Tibial artery (tissue), 4 donors: ENCODE measurements at regions not wholly inside any gene's neighbourhood (a gene's known extent, or its start where the extent isn't known, plus 50 kb on each side); places are given as distances from the start of the nearest gene placed in this dataset.

Experiments
- DNase-seq, 2 donors: peaks; one replicate each; pipeline ENCODE4 v3.0.0-alpha.2; 2019
- H3K27ac ChIP-seq, 2 donors: fragments of 200-600 bp; sonication (generic) in 1 of 2; 1 replicate in 1 of 2; 2 replicates in 1 of 2; pipeline ENCODE4 v1.5.1; 2018 to 2019; ENCODE audit warnings: mild to moderate bottlenecking in 1 of 2
- H3K27me3 ChIP-seq, 2 donors: fragments of 200-600 bp; sonication (generic) in 1 of 2; one replicate each; pipeline versions ENCODE4 v1.5.1 to v1.6.0; 2016 to 2019
- H3K36me3 ChIP-seq, 3 donors: fragments of 200-600 bp; sonication (generic) in 2 of 3; one replicate each; pipeline ENCODE4 v1.5.1; 2016 to 2019; ENCODE audit warnings: mild to moderate bottlenecking in 2 of 3
- H3K4me1 ChIP-seq, 4 donors: fragments of 200-600 bp; sonication (generic) in 2 of 4; 1 replicate in 3 of 4; 2 replicates in 1 of 4; pipeline ENCODE4 v1.5.1; 2016 to 2019
- H3K4me3 ChIP-seq, 2 donors: fragments of 200-600 bp; sonication (generic) in 1 of 2; 1 replicate in 1 of 2; 2 replicates in 1 of 2; pipeline ENCODE4 v1.5.1; 2018 to 2019; ENCODE audit warnings: mild to moderate bottlenecking in 2 of 2
- H3K9me3 ChIP-seq, 3 donors: fragments of 200-600 bp; sonication (generic) in 1 of 3; one replicate each; pipeline ENCODE4 v1.5.1; 2016 to 2019
- CTCF ChIP-seq, 2 experiments: fragments of 200-600 bp in 1 of 2; fragments of 450-650 bp in 1 of 2; IDR thresholded peaks; one replicate each; pipeline ENCODE4 v1.5.1; 2017 to 2019; ENCODE audit warnings: antibody characterized with exemption in 2 of 2, mild to moderate bottlenecking in 1 of 2, moderate library complexity in 1 of 2
- intact Hi-C: fragments of 100-400 bp; cut with DNase I; formaldehyde crosslinking; loops from one replicate; pipeline ENCODE4 v1.15.0; 2023; ENCODE audit warnings: low total_unique reads

- no peak for DNase-seq
- no peaks in the 10 kb centered on the region for H3K27me3 ChIP-seq
- no peaks in the 10 kb centered on the region for H3K36me3 ChIP-seq
- intact Hi-C loops = no loop called here
- TF ChIP-seq CTCF (IDR thresholded peaks at IDR 0.05) = no peak
- no peaks in the 10 kb centered on the region for H3K9me3 ChIP-seq
- H3K4me1 ChIP-seq = peaks cover 0 to 12% (median 7%) of the 10 kb centered on the region in 4 donors
- H3K27ac ChIP-seq = no peak overlapping the region
- no peak overlapping the region for H3K4me3 ChIP-seq
Observed at GRCh38 chr5:96072138-96072790, 110.6 kb upstream of the ELL2 start.

GRCh38 chr5:96070622-96071225 lies 109.1 kb upstream of the ELL2 start:
- DNase-seq = no peak
- H3K27me3 ChIP-seq = no peaks in the 10 kb centered on the region
- H3K27ac ChIP-seq = no peak overlapping the region
- no peaks in the 10 kb centered on the region for H3K36me3 ChIP-seq
- H3K4me1 ChIP-seq = peaks cover 0 to 21% (median 8%) of the 10 kb centered on the region in 4 donors
- no peak for TF ChIP-seq CTCF (IDR thresholded peaks at IDR 0.05)
- intact Hi-C loops = no loop called here
- H3K9me3 ChIP-seq = no peaks in the 10 kb centered on the region
- H3K4me3 ChIP-seq = no peak overlapping the region

- peaks cover 0 to 23% (median 9%) of the 10 kb centered on the region in 4 donors for H3K4me1 ChIP-seq
- no peak for TF ChIP-seq CTCF (IDR thresholded peaks at IDR 0.05)
- H3K27ac ChIP-seq = peak overlapping the region; percentile 3 to 47
- H3K4me3 ChIP-seq = no peak overlapping the region
- no peaks in the 10 kb centered on the region for H3K36me3 ChIP-seq
- no peaks in the 10 kb centered on the region for H3K9me3 ChIP-seq
- intact Hi-C loops = no loop called here
- no peak for DNase-seq
- no peaks in the 10 kb centered on the region for H3K27me3 ChIP-seq
Observed at GRCh38 chr5:96067894-96068614, 106.4 kb upstream of the ELL2 start.

GRCh38 chr5:96067251-96067650 lies 105.6 kb upstream of the ELL2 start:
- Histone ChIP-seq H3K4me3 (no peak overlapping the region), H3K27ac (peak overlapping the region in 1 of 2 donors; percentile 47), H3K9me3 (no peaks in the 10 kb centered on the region), H3K36me3 (no peaks in the 10 kb centered on the region), H3K4me1 (peaks cover 0 to 23% (median 9%) of the 10 kb centered on the region in 4 donors), H3K27me3 (no peaks in the 10 kb centered on the region)
- no peak for DNase-seq
- TF ChIP-seq CTCF (IDR thresholded peaks at IDR 0.05) = no peak
- intact Hi-C loops = no loop called here

GRCh38 chr5:96066386-96066719 lies 104.7 kb upstream of the ELL2 start:
- intact Hi-C loops = no loop called here
- Histone ChIP-seq H3K27me3 (no peaks in the 10 kb centered on the region), H3K4me3 (no peak overlapping the region), H3K36me3 (no peaks in the 10 kb centered on the region), H3K4me1 (peaks cover 0 to 23% (median 9%) of the 10 kb centered on the region in 4 donors), H3K27ac (no peak overlapping the region), H3K9me3 (no peaks in the 10 kb centered on the region)
- DNase-seq = no peak
- no peak for TF ChIP-seq CTCF (IDR thresholded peaks at IDR 0.05)
